SW480 (cell line): ENCODE measurements at regions not wholly inside any gene's neighbourhood (a gene's known extent, or its start where the extent isn't known, plus 50 kb on each side); places are given as distances from the start of the nearest gene placed in this dataset.

Experiments used
- DNase-seq: peaks from one replicate; pipeline ENCODE4 v3.0.0-alpha.2; 2016; ENCODE audit warnings: low spot score

DNA sequence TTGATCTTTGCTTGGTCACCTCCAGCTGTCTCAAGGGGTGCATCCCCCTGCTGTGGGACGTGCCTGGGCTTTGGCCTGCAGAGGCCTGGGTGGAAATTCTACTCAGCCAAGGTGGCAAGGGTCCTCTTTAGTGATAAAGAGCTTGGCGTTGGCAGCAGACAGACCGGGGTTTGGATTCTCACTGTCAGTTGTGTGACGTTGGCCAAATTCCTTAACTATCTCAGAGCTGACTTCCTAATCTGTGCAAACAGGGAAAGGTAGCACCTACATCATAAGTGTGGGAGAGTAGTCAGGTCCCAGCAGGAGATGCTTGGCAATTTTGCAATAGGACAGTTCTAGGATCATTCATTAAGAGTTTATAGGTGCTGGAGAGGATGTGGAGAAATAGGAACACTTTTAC lies 154.3 kb upstream of the GSC start:
- DNase-seq, result no peak

DNA sequence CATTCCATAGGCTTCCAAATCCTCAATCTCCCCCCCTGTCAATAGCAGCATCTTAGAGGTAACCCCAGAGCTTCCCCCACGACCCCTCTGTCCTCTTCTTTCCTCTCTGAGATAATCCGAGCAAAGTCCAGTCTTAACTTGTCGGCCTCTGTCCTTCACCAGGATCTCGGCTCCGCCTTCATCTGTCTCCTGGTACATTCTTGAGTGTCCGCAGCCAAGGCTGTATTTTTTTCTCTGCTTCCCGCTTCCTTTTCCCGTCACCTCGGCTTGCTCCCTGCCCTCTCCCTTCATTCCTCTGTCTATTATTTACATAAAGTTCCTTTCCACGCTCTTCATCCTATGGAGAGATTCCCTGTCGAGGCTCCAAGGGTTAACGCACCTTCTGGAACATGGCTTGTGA lies 153.9 kb upstream of the GSC start:
- DNase-seq, result no peak

DNA sequence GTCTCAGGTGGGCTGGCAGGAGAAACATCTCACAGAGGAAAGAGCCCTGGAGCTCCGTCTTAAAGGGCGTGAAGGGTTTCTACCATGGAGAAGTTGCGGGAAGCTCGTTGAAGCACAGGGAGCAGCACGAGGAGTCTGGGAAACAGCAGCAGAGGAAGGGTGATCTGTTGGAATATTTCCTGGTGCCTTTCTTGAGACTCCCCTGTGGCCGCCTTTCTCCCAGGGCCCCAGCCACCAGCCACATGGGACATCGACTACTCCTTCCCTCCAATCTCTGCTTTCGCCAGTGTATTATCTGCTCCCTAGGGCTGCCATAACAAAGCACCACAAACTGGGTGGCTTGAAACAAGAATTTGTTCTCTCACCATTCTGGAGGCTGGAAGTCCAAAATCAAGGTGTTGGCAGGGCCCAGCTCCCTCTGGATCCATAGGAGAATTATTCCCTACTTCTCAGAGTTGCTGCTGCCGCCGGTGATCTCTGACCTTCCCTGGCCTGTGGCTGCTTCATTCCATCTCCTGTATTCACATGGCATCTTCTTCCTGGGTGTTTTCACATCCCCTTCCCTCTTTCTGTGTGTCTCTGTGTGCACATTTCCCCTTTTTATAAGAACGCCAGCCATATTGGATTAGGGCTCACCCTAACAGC lies 152.8 kb upstream of the GSC start:
- DNase-seq, result no peak

DNA sequence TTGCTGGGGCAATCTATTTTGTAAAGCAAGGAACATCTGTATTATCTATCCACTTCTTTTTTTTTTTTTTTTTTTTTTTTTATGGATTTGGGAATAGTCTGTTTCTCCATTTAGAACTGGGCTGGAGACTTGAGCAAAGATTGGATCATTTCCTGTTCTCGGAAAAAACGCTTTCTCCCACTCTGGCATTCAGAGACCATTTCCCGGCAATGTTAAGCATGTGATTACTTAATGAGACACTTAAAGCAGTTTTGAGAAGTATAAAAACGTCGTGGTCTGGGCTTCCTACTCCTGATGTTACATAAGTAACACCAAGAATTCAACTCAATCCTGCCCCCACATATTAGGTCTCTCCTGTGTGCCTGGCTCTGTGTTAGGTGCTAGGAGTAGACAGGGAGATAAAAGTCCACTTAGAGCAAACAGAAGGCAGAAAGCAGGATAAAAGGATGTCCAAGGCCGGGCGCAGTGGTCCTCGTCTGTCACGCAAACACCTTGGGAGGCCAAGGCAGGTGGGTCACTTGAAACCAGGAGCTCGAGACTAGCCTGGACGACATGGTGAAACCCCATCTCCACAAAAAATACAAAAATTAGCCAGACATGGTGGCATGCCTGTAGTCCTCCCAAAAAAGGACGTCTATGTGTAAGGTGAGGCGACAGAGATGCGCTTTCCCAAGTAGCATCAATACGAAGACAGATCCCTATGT lies 152.1 kb upstream of the GSC start:
- no peak for DNase-seq

DNA sequence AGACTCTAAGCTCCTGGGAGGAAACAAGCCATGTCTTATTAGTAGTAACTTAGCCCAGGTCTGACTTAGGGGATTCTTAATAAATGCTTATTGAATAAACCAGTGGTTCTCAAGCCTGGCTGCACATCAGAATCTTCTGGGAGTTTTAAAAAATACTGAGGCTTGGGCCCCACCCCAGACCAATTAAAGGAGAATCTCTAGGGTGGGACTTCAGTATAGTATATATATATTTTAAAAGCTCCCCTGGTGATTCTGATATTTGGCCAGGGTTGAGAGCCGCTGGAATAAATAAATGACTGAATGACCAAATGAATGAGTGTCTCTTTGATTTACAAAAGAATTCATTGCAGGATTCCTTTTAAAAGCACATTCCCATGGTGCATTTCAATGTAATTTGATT lies 151.5 kb upstream of the GSC start:
- no peak for DNase-seq

DNA sequence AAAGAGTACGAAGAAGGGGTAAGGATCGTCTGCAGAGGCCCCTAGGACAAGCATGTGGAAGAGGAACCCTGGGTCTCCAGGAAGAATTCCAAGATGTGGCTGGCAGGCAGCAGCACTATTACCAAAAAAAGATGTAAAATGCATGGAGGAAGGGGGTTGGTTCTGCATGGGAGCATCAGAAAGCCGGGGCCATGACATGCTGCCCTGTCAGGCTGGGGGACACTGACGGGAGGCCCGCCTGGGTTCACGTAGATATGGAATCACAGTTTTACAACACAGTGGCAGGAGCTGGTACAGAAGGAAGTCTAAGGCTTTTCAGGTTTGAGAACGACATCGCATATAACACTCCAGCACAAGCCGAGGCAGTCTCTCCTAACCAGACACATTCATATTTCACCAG lies 150.0 kb upstream of the GSC start:
- no peak for DNase-seq

DNA sequence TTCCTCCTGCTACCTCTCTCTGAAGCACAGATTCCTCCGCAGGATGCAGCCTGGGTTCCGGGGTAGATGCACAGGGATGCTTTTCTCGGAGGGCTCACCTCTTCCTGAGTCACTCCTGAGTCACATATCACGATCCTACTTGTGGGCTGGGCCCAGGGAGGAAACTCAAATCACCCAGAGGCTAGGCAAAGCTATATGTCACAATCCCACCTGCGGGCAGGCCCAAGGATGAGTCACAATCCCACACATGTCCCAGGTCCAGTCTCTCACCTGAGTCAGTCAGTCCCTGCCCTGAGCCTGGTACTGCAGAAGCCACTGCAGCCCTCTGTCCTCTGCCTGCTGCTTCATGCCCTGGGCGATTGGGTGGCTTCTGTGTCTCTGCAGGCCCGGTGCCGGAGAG lies 149.0 kb upstream of the GSC start:
- peak; percentile 42 for DNase-seq

DNA sequence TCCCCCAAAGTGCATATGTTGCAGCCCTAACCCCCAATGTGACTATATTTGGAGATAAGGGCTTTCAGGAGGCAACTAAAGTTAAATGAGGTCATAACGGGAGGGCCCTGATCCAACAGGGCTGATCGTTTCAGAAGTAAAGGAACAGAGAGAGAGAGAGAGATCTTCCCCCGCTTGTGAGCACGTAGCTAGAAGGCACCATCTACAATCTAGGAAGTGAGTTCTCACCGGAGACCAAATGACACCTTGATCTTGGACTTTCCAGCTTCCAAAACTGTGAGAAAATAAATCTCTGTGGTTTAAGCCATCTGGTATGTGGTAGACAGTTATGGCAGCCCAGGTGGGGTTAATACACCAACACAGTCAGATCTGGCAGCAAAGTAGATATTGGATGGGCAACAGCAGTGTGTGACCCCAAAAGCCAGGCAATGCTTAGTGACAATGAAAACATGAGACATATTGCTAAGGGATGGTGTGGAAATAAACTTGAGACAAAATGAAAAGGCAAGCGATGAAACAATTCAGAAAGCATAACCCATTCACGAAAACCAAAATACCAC lies 147.2 kb upstream of the GSC start:
- no peak for DNase-seq

DNA sequence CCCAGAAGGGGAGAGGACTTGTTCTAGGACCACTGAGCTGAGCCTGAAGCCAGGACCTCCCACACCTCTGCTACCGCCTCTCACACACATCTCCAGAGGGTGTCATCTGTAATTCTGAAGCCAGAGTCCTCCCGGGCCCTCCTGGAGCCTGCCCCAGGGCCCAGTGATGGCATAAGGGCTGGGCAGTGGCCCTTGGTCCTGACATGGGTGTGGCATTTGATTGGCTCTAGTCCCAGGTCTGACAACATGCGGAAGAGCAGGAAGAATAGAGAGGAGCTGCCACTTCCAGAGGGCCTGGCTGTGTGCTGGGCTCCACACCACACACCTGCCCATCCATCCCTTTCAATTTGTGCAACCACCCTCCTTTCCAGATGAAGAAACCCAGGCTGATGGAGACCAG lies 144.3 kb upstream of the GSC start:
- DNase-seq, result no peak

DNA sequence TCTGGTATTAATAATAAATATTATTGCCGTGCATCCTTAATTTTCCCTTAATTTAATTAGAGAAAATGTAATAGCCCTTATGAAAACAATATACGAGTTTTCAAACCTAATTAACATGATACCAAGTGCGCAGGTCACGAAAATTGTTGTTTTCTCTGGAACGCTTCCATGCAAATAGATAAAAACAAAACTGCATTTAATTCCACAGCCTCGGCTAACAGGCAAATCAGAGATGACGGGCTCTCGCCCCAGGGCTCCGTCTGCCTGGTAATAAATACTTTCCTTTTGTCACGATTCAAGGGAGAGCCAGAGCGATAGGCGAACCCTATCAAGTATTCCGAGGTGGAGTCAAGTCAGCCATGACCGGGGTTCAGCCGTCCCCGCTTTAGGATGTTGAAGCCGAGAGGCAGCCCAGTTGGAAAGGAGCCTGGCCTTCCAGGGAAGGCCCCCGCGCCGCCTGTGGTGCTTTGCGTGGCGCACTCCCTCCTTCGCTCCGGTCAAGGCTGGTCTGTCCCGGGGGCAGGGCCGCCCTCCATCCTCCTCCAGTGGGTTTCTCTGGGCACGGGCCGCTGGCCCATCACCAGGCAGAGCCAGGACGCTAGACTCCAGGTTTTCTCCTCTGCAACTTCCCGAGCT lies 137.8 kb upstream of the GSC start:
- DNase-seq, result no peak

DNA sequence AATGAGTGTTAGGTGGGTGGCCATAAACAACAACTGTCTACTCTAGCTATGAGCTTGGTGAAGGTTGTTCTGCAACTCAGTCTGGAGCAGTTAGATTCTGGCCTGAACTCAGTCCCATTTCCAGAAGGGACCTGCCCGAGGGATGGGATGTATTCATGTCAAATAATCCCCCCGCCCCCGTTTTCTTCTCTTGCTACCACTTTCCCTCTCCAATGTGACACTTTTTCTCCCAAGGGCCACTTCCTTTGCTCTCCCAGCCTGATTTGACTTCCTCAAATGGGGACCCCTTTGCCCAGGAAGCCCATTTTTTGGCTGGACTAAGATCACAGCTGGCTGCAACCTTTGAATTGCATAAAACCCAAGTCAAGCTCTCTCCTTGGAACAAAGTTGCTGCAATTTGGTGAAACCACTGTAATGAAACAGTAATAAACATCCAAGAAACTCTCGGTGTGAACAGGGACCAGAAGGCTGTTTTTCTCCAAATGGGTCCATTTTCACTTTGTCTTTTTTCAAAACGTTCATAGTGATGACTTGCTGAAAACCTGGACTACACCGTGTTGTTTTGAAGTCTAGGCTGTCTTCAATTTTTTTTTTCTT lies 137.2 kb upstream of the GSC start:
- DNase-seq, result no peak

DNA sequence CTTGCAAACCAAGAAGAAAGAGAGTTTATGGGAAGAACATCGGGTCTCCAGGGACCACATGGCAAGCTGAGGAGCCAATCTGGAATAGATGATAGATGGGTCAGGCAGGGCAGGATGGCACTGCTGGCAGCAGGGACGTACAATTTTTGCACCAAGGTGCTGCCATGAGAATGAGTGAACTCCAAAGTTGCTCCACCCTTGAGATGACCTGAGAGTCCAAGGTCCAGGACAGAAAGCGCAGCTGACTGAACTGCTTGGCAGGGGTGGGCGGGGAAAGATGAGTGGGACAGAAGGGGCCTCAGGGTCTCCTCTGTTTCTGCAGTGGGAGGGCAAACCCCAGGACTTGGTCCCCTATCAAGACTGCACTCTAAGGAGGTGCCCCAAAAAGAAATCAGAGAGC lies 136.7 kb upstream of the GSC start:
- DNase-seq, result no peak

DNA sequence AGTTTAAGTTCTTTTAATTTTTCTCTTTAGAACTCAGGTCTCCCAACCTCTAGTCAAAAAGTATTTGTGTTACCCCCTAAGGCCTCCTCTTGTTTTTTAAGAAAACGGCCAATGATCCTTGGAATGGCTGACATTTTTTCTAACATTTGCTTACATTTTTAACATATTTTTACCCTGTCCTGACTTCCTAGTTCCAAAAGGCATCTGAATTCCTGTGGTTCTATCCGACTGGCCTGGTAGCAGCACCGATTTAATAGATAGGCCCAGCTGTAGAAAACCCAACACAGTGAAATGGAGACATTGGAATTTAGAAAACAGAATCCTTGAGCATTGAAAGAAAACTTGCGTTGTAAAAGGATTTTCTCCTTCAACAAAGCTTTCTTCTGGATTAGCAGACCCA lies 134.7 kb upstream of the GSC start:
- DNase-seq, result no peak

DNA sequence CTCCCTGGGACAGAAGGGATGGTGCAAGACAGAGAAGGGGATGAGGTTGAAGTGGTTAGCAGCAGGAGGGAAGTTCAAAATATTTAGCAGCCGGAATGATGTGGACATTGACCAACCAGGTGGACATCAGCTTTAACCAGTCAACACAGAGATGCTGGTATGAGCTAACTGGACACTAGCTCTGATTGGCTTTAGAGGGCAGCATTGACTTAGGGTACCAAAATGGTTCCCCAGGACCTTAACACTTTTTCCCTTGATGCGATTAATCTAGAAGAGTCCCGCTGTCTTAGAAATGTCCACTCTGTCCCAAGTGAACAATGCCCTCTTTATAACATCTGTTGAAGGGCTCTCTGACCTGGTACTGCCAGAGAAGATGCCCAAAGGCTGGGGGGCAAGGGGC lies 134.0 kb upstream of the GSC start:
- no peak for DNase-seq

DNA sequence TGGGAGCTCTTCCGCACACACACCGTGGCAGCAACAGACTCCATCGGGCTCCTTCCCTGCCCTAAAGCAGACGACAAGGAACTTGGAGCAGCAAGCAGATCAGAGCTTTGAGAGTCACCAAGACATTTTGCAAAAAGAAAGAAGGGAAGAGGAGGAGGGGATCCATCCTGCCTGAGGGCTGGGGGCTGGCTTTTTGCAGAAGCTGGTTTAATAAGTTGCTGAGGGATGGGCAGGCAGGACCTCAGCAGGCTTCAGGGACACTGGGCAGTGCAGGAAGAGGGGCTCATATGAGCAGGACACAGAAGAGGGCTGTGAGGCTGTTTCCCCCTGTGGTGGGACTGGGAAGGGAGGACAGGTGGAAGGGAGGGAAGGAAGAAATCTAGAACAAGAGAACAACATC lies 133.4 kb upstream of the GSC start:
- no peak for DNase-seq

DNA sequence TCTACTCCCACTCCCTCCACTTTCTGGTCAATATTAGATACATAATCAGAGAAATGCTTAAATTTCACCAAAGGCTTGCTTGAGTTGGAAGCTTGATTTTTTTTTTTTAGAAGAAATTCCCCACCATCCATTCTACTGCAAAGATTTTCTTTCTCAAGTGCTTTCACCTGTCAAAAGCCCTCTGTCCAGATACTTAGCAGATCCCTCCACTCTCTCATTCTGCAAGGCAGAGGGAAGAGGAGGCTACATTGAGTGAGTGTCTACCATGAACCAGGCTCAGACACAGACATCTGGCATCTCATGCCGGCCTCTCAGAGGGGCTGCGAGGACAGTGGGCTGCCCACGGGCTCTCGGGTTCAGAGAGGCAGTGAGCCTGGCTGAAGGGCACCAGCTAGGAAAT lies 127.6 kb upstream of the GSC start:
- DNase-seq, result no peak

DNA sequence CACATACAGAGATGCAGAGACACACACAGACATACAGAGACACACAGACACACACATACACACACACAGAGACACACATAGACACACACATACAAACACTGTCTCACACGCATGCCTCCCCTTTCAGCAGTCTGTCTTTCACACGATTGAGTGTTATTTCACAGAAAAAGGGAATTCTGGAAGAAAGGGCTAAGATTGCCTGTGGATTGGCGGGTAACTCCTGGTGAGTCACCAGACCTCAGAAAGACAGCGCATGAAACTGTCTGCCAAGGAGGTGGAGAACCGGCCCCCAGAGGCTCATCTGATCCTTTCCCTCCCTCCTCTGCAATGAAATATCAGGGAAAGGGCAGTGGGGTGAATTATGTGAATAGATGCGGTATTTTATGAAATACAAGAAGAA lies 127.2 kb upstream of the GSC start:
- no peak for DNase-seq

DNA sequence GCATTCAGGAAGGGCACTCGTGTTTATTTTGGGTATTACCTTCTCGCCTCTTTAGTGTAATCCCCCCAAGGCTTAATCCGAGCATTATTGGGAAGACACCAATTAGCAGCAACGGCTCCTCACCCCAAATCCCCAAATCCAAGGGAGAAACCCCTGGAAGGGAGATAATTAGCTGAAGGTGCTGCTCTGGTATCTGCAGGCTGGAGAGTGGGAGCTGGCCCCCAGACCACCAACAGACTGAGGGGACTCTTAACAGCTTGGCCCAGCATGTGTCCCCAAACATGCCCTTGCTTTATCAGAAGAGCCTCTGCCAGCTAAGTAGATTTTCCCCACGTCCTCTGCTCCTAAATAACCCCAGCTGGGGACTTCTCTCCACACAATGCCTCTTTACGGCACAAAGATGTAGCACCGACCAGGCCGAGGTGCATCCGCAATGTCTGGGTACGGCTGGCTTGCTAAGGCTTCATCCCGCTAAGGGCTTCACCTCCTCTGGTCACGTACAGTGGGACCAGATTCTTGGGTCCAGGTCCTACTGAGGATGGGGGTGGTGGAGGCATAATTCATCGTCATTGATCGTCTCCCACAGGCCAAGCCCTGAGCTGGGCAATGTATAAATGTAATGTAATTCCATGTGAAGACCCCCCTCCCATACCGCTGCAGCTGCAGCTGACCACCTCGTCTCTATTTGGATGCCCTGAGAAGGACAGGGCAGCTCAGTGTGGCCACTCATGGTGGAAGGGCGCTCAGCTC lies 123.7 kb upstream of the GSC start:
- no peak for DNase-seq

DNA sequence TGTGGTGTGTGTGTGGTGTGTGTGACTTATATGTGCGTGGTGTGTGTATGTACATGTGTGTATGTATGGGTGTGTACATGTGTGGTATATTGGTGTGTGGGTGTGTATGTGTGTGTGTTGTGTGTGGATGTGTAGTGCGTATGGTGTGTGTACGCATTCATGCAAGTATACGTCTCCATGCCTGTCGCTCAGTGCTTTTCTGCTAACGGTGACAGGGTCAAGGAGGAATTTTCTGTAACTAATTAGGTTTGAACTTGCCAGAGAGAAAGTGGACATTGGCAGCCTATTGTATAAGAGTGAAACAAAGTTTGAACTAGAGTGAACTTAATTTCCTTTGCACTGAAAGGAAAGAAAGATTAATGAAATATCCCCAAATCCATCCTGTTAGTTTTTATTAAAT lies 120.9 kb upstream of the GSC start:
- DNase-seq, result no peak

DNA sequence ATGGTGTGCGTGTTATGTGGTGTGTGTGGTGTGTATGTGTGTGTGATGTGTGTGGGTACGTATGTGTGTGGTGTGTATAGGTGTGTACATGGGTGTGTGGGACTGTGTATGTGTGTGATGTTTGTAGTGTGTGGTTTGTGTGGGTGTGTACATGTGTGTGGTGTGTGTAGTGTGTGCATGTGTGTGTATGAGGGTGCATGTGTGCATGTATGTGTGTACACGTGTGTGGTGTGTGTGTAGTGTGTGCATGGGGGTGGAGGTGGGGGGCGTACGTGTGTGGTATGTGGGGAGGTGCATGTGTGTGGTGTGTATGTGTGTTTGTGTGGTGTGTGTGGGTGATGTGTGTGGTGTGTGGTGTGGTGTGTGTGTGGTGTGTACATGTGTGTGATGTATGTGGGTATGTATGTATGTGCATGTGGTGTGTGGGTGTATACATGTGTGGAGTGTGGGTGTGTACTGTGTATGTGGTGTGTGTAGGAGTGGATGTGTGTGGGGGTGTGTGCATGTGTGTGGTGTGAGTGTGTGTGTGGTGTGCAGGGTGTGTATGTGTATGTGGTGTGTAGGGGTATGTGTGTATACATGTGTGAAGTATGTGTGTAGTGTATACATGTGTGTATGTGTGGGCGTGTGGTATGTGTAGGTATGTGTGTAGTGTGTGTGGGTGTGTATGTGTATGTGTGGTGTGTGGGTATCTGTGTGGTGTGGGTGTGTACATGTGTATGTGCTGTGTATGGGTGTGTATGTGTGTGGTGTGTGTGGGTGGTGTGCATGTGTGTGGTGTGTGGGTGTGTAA lies 119.8 kb upstream of the GSC start:
- no peak for DNase-seq

DNA sequence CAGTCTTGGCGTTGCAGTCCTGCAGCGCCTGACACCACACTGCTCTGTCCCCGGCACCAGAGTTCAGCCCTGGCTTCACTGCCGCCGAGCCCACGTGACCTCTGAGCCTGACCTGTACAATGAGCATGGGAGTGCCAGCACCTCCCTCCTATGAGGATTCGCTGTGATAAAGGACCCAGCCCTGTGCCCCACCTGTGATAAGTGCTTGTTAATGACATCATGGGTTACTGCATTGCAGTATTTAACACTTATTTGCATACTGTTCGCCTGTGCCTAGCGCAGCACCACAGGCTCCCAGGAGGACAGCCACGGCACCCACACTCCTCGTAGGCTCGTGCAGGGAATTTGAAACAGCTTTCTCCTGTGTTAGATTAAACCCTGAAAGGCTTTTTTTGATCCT lies 118.2 kb upstream of the GSC start:
- peak; percentile 31 for DNase-seq

DNA sequence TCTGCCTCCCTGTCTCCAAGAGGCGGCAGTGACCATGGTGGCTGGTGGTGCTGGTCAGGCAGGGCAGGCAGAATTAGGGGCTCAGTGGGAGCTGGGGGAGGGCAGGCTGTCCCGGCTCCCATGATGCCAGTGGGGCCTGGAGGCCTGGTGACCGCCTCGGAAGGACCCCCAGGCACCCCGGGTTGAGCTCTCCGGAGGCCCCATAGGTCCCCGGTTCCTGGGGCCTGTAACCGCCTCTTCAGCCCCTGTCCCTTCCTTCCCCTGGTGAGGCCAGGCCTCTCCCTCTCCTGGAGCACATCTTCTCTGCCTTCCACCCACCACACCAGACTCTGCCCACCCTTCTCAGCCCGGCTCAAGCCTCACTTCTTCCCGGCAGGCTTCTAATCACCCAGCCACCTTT lies 117.7 kb upstream of the GSC start:
- no peak for DNase-seq
